Panc1 (cell line): ENCODE measurements at regions not wholly inside any gene's neighbourhood (a gene's known extent, or its start where the extent isn't known, plus 50 kb on each side); places are given as distances from the start of the nearest gene placed in this dataset.

Experiments used
- CTCF ChIP-seq: fragments of 450-650 bp; IDR thresholded peaks from 2 replicates; pipeline ENCODE4 v1.5.1; 2017; ENCODE audit warnings: mild to moderate bottlenecking
- POLR2AphosphoS5 ChIP-seq: IDR thresholded peaks from 2 replicates; pipeline ENCODE4 v1.6.1; 2012; ENCODE audit warnings: mild to moderate bottlenecking, low read depth, low read length, moderate library complexity
- REST ChIP-seq, 2 experiments: IDR thresholded peaks; 2 replicates each; pipeline ENCODE4 v1.6.1; 2011 to 2012; ENCODE audit warnings: low read depth in 2 of 2, control low read depth in 1 of 2, low read length in 1 of 2, mild to moderate bottlenecking in 1 of 2, moderate library complexity in 1 of 2; ENCODE audit not compliant: insufficient read depth in 1 of 2

DNA sequence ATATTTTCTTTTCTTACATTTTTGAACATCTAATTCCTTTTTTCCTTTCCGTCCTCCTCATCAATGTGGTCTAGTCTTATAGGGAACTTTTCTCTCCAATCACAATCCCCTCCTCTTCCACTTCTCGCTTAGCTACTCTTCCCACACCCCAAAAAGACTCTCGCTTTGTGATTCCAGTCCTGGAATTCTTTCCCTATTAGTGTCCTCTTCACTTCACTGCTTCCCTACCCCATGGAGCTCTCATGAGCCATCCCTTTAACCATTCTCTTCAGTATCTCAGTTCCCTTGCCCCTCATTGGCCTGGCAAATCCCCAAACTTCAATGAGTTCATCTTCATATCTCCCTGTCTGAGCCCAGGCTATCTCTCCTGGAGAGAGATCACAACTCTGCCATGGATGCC lies 55.3 kb upstream of the CEP85L start:
- TF ChIP-seq CTCF, result no peak
- TF ChIP-seq POLR2AphosphoS5, result no peak
- TF ChIP-seq REST (IDR thresholded peaks at IDR 0.05; ENCODE audit: insufficient read depth in 1 of 2, low read depth in 2 of 2, low read length in 1 of 2), result no peak
